Neural cell (in vitro differentiated cells): ENCODE measurements at regions not wholly inside any gene's neighbourhood (a gene's known extent, or its start where the extent isn't known, plus 50 kb on each side); places are given as distances from the start of the nearest gene placed in this dataset.

Source experiments
- CTCF ChIP-seq: fragments of 450-650 bp; IDR thresholded peaks from 2 replicates; pipeline ENCODE4 v1.5.1; 2014; ENCODE audit warnings: antibody characterized with exemption, mild to moderate bottlenecking, moderate library complexity; ENCODE audit not compliant: poor library complexity, severe bottlenecking
- POLR2AphosphoS5 ChIP-seq: IDR thresholded peaks from 2 replicates; pipeline ENCODE4 v1.6.1; 2012

GRCh38 chr2:181817509-181817908 lies 74.0 kb upstream of the ITPRID2 start:
- TF ChIP-seq CTCF: no peak
- no peak for TF ChIP-seq POLR2AphosphoS5
